Sigmoid colon (tissue), 6 donors: ENCODE measurements at regions not wholly inside any gene's neighbourhood (a gene's known extent, or its start where the extent isn't known, plus 50 kb on each side); places are given as distances from the start of the nearest gene placed in this dataset.
"Not testable (repeated sequence)": the region's sequence is repeated elsewhere in the genome, so short reads cannot be mapped to it uniquely, and the experiment has no call there.

ENCODE experiments used
- DNase-seq: peaks from one replicate; pipeline ENCODE4 v3.0.0-alpha.2; 2019
- H3K27ac ChIP-seq, 4 donors: fragments of 200-600 bp; sonication (generic); one replicate each; pipeline ENCODE4 v1.5.1; 2016 to 2019; ENCODE audit warnings: mild to moderate bottlenecking in 1 of 4
- H3K27me3 ChIP-seq, 3 donors: fragments of 200-600 bp; sonication (generic); one replicate each; pipeline ENCODE4 v1.5.1; 2019; ENCODE audit warnings: mild to moderate bottlenecking in 1 of 3
- H3K36me3 ChIP-seq, 4 donors: fragments of 200-600 bp; sonication (generic); one replicate each; pipeline ENCODE4 v1.5.1; 2016 to 2019
- H3K4me1 ChIP-seq, 4 donors: fragments of 200-600 bp; sonication (generic); one replicate each; pipeline ENCODE4 v1.5.1; 2017 to 2019
- H3K4me3 ChIP-seq, 4 donors: fragments of 200-600 bp; sonication (generic); one replicate each; pipeline ENCODE4 v1.5.1; 2017 to 2019; ENCODE audit warnings: mild to moderate bottlenecking in 2 of 4, moderate library complexity in 1 of 4
- H3K9me3 ChIP-seq, 4 donors: fragments of 200-600 bp in 3 of 4; sonication (generic) in 3 of 4; one replicate each; pipeline versions ENCODE4 v1.5.1 to v1.6.1; 2013 to 2019
- CTCF ChIP-seq, 4 experiments: fragments of 450-650 bp in 3 of 4; fragments of 200-600 bp in 1 of 4; IDR thresholded peaks; one replicate each; pipeline ENCODE4 v1.5.1; 2016 to 2019; ENCODE audit warnings: antibody characterized with exemption in 4 of 4, mild to moderate bottlenecking in 3 of 4, moderate library complexity in 2 of 4
- EP300 ChIP-seq, 4 donors: sonication (generic); formaldehyde crosslinking; IDR thresholded peaks; one replicate each; pipeline ENCODE4 v1.6.1; 2017; ENCODE audit warnings: antibody characterized with exemption in 4 of 4
- POLR2A ChIP-seq, 2 donors: fragments of 450-650 bp; IDR thresholded peaks; one replicate each; pipeline ENCODE4 v1.6.1; 2016; ENCODE audit warnings: antibody characterized with exemption in 2 of 2, mild to moderate bottlenecking in 2 of 2, moderate library complexity in 2 of 2
- POLR2AphosphoS5 ChIP-seq, 4 donors: sonication (generic); formaldehyde crosslinking; IDR thresholded peaks; one replicate each; pipeline ENCODE4 v1.6.1; 2017; ENCODE audit warnings: antibody characterized with exemption in 4 of 4
- WGBS, 2 donors: extraction: QIAGEN DNeasy Blood & Tissue Kit; methylation state at CpG; one replicate each; pipeline ENCODE4 v1.1.7; 2013; 5-methylcytosine and 5-hydroxymethylcytosine counted together
- intact Hi-C: fragments of 100-400 bp; cut with DNase I; formaldehyde crosslinking; loops from one replicate; pipeline ENCODE4 v1.15.1; 2023
- donor health status: healthy with polysubstance abuse.
- donor health status: healthy.

- Histone ChIP-seq H3K4me1 (no peaks in the 10 kb centered on the region), H3K27me3 (no peaks in the 10 kb centered on the region), H3K9me3 (no peaks in the 10 kb centered on the region), H3K4me3 (no peak overlapping the region), H3K27ac (no peak overlapping the region), H3K36me3 (no peaks in the 10 kb centered on the region)
- TF ChIP-seq POLR2A (IDR thresholded peaks at IDR 0.05) (no peak), EP300 (IDR thresholded peaks at IDR 0.05) (no peak), POLR2AphosphoS5 (IDR thresholded peaks at IDR 0.05) (no peak), CTCF (IDR thresholded peaks at IDR 0.05) (no peak)
- DNase-seq, result no peak
- 60 to 73% methylated on average over 3 of the region's 3 CpGs for WGBS, 2 donors
- intact Hi-C loops, result no loop called here
Measured at GRCh38 chr9:2269778-2270177, 254.6 kb downstream of the SMARCA2 start.

GRCh38 chr9:2270565-2270964, 255.4 kb downstream of the SMARCA2 start:
- DNase-seq, result no peak
- intact Hi-C loops, result no loop called here

GRCh38 chr9:2271426-2271825, 256.3 kb downstream of the SMARCA2 start:
- TF ChIP-seq EP300 (IDR thresholded peaks at IDR 0.05) (no peak), POLR2A (IDR thresholded peaks at IDR 0.05) (no peak), POLR2AphosphoS5 (IDR thresholded peaks at IDR 0.05) (no peak), CTCF (IDR thresholded peaks at IDR 0.05) (no peak)
- Histone ChIP-seq H3K4me3 (no peak overlapping the region), H3K4me1 (no peaks in the 10 kb centered on the region), H3K9me3 (no peaks in the 10 kb centered on the region), H3K36me3 (no peaks in the 10 kb centered on the region), H3K27ac (no peak overlapping the region), H3K27me3 (no peaks in the 10 kb centered on the region)
- intact Hi-C loops, result no loop called here
- no peak for DNase-seq
- 51 to 53% methylated on average over 4 of the region's 4 CpGs for WGBS, 2 donors

More at GRCh38 chr9:2270565-2270964, 255.4 kb downstream of the SMARCA2 start:
- H3K4me1 ChIP-seq, result no peaks in the 10 kb centered on the region
- TF ChIP-seq POLR2A (IDR thresholded peaks at IDR 0.05) (no peak), EP300 (IDR thresholded peaks at IDR 0.05) (no peak), CTCF (IDR thresholded peaks at IDR 0.05) (no peak), POLR2AphosphoS5 (IDR thresholded peaks at IDR 0.05) (no peak)
- 87 to 94% methylated on average over 5 of the region's 5 CpGs for WGBS, 2 donors
- H3K4me3 ChIP-seq, result no peak overlapping the region
- no peaks in the 10 kb centered on the region for H3K27me3 ChIP-seq
- no peaks in the 10 kb centered on the region for H3K36me3 ChIP-seq
- H3K9me3 ChIP-seq, result no peaks in the 10 kb centered on the region
- no peak overlapping the region for H3K27ac ChIP-seq

GRCh38 chr9:2274762-2275161, 259.6 kb downstream of the SMARCA2 start:
- no peak for DNase-seq
- no peaks in the 10 kb centered on the region for H3K4me1 ChIP-seq
- H3K27ac ChIP-seq, result no peak overlapping the region
- H3K4me3 ChIP-seq, result no peak overlapping the region
- intact Hi-C loops, result no loop called here
- 86 to 92% methylated on average over 4 of the region's 4 CpGs for WGBS, 2 donors
- no peak for TF ChIP-seq POLR2AphosphoS5 (IDR thresholded peaks at IDR 0.05)
- no peak for TF ChIP-seq EP300 (IDR thresholded peaks at IDR 0.05)
- no peak for TF ChIP-seq CTCF (IDR thresholded peaks at IDR 0.05)
- no peak for TF ChIP-seq POLR2A (IDR thresholded peaks at IDR 0.05)
- no peaks in the 10 kb centered on the region for H3K27me3 ChIP-seq
- no peaks in the 10 kb centered on the region for H3K9me3 ChIP-seq
- H3K36me3 ChIP-seq, result no peaks in the 10 kb centered on the region

- intact Hi-C loops, result no loop called here
- no peaks in the 10 kb centered on the region for H3K9me3 ChIP-seq
- WGBS, 2 donors, result 96% methylated on average over 10 of the region's 10 CpGs
Measured at GRCh38 chr9:2276296-2276695, 261.1 kb downstream of the SMARCA2 start.

GRCh38 chr9:2277133-2277532, 262.0 kb downstream of the SMARCA2 start:
- 89 to 90% methylated on average over 9 of the region's 9 CpGs for WGBS, 2 donors
- DNase-seq, H3K4me1 ChIP-seq, H3K36me3 ChIP-seq, H3K27ac ChIP-seq, intact Hi-C loops, H3K4me3 ChIP-seq, H3K27me3 ChIP-seq, H3K9me3 ChIP-seq: not testable (repeated sequence)

More at GRCh38 chr9:2276296-2276695, 261.1 kb downstream of the SMARCA2 start:
- Histone ChIP-seq H3K27me3 (no peaks in the 10 kb centered on the region), H3K4me3 (no peak overlapping the region), H3K4me1 (no peaks in the 10 kb centered on the region), H3K36me3 (no peaks in the 10 kb centered on the region), H3K27ac (no peak overlapping the region)
- TF ChIP-seq CTCF (IDR thresholded peaks at IDR 0.05) (no peak), POLR2A (IDR thresholded peaks at IDR 0.05) (no peak), POLR2AphosphoS5 (IDR thresholded peaks at IDR 0.05) (no peak), EP300 (IDR thresholded peaks at IDR 0.05) (no peak)
- no peak for DNase-seq

- H3K27ac ChIP-seq, H3K9me3 ChIP-seq, DNase-seq, H3K4me1 ChIP-seq, H3K36me3 ChIP-seq, intact Hi-C loops, H3K4me3 ChIP-seq, H3K27me3 ChIP-seq: not testable (repeated sequence)
- 93 to 95% methylated on average over 12 of the region's 12 CpGs for WGBS, 2 donors
Measured at GRCh38 chr9:2277644-2278043, 262.5 kb downstream of the SMARCA2 start.

GRCh38 chr9:2279138-2279537, 264.0 kb downstream of the SMARCA2 start:
- H3K4me3 ChIP-seq, H3K27me3 ChIP-seq, H3K4me1 ChIP-seq, H3K36me3 ChIP-seq, H3K9me3 ChIP-seq, intact Hi-C loops, DNase-seq, H3K27ac ChIP-seq: not testable (repeated sequence)
- 78 to 89% methylated on average over 8 of the region's 8 CpGs for WGBS, 2 donors
